ENCODE measurements at regions not wholly inside any gene's neighbourhood (a gene's known extent, or its start where the extent isn't known, plus 50 kb on each side); places are given as distances from the start of the nearest gene placed in this dataset.
"Not testable (repeated sequence)": the region's sequence is repeated elsewhere in the genome, so short reads cannot be mapped to it uniquely, and the experiment has no call there.

- H3K36me3 ChIP-seq, result no peaks in the 10 kb centered on the region
- 91 to 97% (median 92%) methylated on average over 4 of the region's 4 CpGs for WGBS, 4 donors
- TF ChIP-seq CTCF (IDR thresholded peaks at IDR 0.05) (no peak), POLR2A (IDR thresholded peaks at IDR 0.05) (no peak)
- DNase-seq, result no peak
- H3K27me3 ChIP-seq, result no peaks in the 10 kb centered on the region
- H3K4me3 ChIP-seq, result no peak overlapping the region
- H3K27ac ChIP-seq, result no peak overlapping the region
- ATAC-seq, result no peak
- intact Hi-C loops (cut with DNase I), result loop anchor here in 2 of 10 donors (10.0 kb wide), 2 partner anchors 193 to 227 kb away; no protein-coding TSS in a partner anchor
- H3K4me1 ChIP-seq, result peaks cover 0 to 32% (median 14%) of the 10 kb centered on the region in 12 donors
- H3K9me3 ChIP-seq, result no peaks in the 10 kb centered on the region
Observed at GRCh38 chr3:177711637-177712036, 514.4 kb upstream of the TBL1XR1 start.

DNA sequence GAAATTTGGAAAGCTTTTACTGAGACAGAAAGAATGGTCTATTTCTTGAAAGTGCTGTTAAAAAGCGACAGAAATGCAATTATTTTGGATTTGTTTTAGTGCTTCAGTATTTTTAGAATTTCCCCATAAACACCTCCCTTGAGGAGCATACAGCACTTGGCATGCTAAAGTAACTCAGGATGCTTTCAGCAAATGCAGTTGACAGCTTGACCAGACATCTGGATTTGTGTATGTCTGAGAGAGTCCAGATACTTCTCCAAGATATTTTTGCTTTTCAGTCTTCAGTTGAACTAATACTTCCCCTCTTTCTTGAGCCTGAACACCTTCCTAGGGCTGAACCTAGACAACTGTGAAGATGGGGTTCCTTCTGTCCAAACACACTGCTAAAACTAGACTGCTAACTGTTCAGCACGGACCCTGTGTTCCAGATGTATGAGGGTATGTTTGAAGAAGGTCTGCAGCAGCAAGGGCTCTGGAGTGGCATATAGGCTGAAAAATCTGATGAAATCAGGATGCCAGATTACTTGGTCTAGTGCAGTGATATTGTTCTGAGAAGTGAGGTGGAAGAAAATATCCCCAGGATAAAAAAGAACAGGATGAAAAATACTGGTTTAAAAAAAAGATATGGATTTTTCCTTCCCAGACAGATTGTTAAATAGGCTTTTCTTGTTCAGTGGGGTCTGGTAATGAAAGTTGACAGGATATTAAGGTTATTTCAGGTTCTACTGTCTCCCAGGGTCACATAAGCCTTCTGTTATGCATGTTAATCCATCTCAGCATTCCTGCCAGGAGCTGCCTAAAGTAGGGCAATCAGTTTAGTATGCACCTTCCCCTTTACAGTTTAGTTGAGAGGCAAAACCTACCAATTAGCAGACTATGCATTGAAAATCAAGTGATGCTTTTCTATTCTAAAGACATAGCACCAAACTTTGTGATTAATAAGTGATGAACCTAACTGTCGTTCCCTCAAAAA lies 516.9 kb upstream of the TBL1XR1 start:
- Histone ChIP-seq H3K27ac (peak overlapping the region in 2 of 12 donors; percentile 5 to 31), H3K9me3 (no peaks in the 10 kb centered on the region), H3K36me3 (no peaks in the 10 kb centered on the region), H3K27me3 (no peaks in the 10 kb centered on the region), H3K4me1 (peaks cover 0 to 23% (median 12%) of the 10 kb centered on the region in 12 donors), H3K4me3 (no peak overlapping the region)
- 73 to 79% (median 76%) methylated on average over 3 of the region's 3 CpGs for WGBS, 4 donors
- ATAC-seq (peak in 1 of 4 donors; percentile 61), DNase-seq (no peak)
- intact Hi-C loops (cut with DNase I), result loop anchor here in 2 of 10 donors (10.0 kb wide), 2 partner anchors 191 to 229 kb away; no protein-coding TSS in a partner anchor
- TF ChIP-seq CTCF (IDR thresholded peaks at IDR 0.05) (no peak), POLR2A (IDR thresholded peaks at IDR 0.05) (no peak)

- DNase-seq, result no peak
- no peak for ATAC-seq
- intact Hi-C loops (cut with DNase I), result loop anchor here in 2 of 10 donors (10.0 kb wide), 2 partner anchors 190 to 230 kb away; no protein-coding TSS in a partner anchor
- Histone ChIP-seq H3K27me3 (no peaks in the 10 kb centered on the region), H3K9me3 (no peaks in the 10 kb centered on the region), H3K4me3 (no peak overlapping the region), H3K27ac (no peak overlapping the region), H3K36me3 (no peaks in the 10 kb centered on the region), H3K4me1 (peaks cover 0 to 23% (median 12%) of the 10 kb centered on the region in 12 donors)
- TF ChIP-seq CTCF (IDR thresholded peaks at IDR 0.05) (no peak), POLR2A (IDR thresholded peaks at IDR 0.05) (no peak)
- 56 to 62% (median 61%) methylated on average over 3 of the region's 3 CpGs for WGBS, 4 donors
Observed at GRCh38 chr3:177714945-177715344, 517.7 kb upstream of the TBL1XR1 start.

DNA sequence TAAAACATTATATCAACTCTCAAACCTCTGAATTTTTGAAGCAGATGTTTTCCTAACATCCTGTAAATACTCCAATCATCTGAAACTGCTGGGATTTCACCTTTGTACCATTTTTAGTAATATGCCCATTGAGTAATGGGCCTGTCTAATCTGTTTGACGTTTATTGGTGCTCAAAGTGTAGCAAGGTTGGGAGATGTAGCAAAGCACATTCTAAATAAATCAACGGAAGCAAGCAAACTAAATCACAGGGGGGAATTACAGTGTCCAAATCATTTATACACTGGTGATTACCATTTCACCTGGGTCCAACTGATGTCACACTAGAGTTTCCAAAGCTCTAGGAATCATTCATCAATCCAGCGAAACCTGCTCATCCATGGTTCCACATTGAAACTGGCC lies 518.7 kb upstream of the TBL1XR1 start:
- Histone ChIP-seq H3K4me3 (no peak overlapping the region), H3K4me1 (peaks cover 0 to 23% (median 12%) of the 10 kb centered on the region in 12 donors), H3K27me3 (no peaks in the 10 kb centered on the region), H3K36me3 (no peaks in the 10 kb centered on the region), H3K9me3 (peaks cover 0 to 2% (median 0%) of the 10 kb centered on the region in 12 donors), H3K27ac (no peak overlapping the region)
- TF ChIP-seq POLR2A (IDR thresholded peaks at IDR 0.05) (no peak), CTCF (IDR thresholded peaks at IDR 0.05) (no peak)
- WGBS, 4 donors, result 93 to 96% (median 95%) methylated on average over 3 of the region's 3 CpGs
- DNase-seq (no peak), ATAC-seq (no peak)
- intact Hi-C loops (cut with DNase I), result loop anchor here in 2 of 10 donors (10.0 kb wide), 2 partner anchors 189 to 231 kb away; no protein-coding TSS in a partner anchor

- not testable (repeated sequence) for H3K27me3 ChIP-seq, H3K36me3 ChIP-seq, H3K4me3 ChIP-seq, H3K9me3 ChIP-seq, DNase-seq, ATAC-seq, H3K27ac ChIP-seq
- intact Hi-C loops (cut with DNase I), result loop anchor here in 4 of 10 donors (5.0 to 10.0 kb wide), 5 partner anchors 51 to 604 kb away; partner anchors contain the start of gene TBL1XR1 (in 2 of the 4)
- 97 to 99% (median 98%) methylated on average over 3 of the region's 3 CpGs for WGBS, 4 donors
- peaks cover 0 to 43% (median 29%) of the 10 kb centered on the region in 12 donors for H3K4me1 ChIP-seq
Observed at GRCh38 chr3:177720927-177721326, 523.6 kb upstream of the TBL1XR1 start.

Measured in heart left ventricle (tissue), 16 donors.